GM19240 (cell line): ENCODE measurements at regions not wholly inside any gene's neighbourhood (a gene's known extent, or its start where the extent isn't known, plus 50 kb on each side); places are given as distances from the start of the nearest gene placed in this dataset.
"Not testable (repeated sequence)": the region's sequence is repeated elsewhere in the genome, so short reads cannot be mapped to it uniquely, and the experiment has no call there.

Experiments used
- DNase-seq: peaks from one replicate; pipeline ENCODE4 v3.0.0; 2011; ENCODE audit warnings: low spot score; ENCODE audit not compliant: insufficient read length

- no peak for DNase-seq
Measured at GRCh38 chr6:56904068-56904467, 50.8 kb upstream of the BEND6 start.

GRCh38 chr6:56902641-56903464 is 52.1 kb upstream of the BEND6 start:
- DNase-seq: no peak

GRCh38 chr6:56900784-56901183 is 54.1 kb upstream of the BEND6 start:
- DNase-seq: no peak

GRCh38 chr6:56899753-56900152 is 55.2 kb upstream of the BEND6 start:
- no peak for DNase-seq

GRCh38 chr6:56899311-56899710 is 55.6 kb upstream of the BEND6 start:
- no peak for DNase-seq

GRCh38 chr6:56897789-56898529 is 56.9 kb upstream of the BEND6 start:
- DNase-seq: no peak

- no peak for DNase-seq
Measured at GRCh38 chr6:56891754-56892153, 63.2 kb upstream of the BEND6 start.

- peak; percentile 47 for DNase-seq
Measured at GRCh38 chr6:56890683-56891429, 64.1 kb upstream of the BEND6 start.

- DNase-seq: no peak
Measured at GRCh38 chr6:56890066-56890465, 64.8 kb upstream of the BEND6 start.

GRCh38 chr6:56889492-56889891 is 65.4 kb upstream of the BEND6 start:
- DNase-seq: no peak

GRCh38 chr6:56888687-56889086 is 66.2 kb upstream of the BEND6 start:
- no peak for DNase-seq

GRCh38 chr6:56887086-56887485 is 67.8 kb upstream of the BEND6 start:
- DNase-seq: no peak

- DNase-seq: no peak
Measured at GRCh38 chr6:56877922-56878321, 77.0 kb upstream of the BEND6 start.

GRCh38 chr6:56875961-56876360 is 78.9 kb upstream of the BEND6 start:
- no peak for DNase-seq

GRCh38 chr6:56875523-56875922 is 79.4 kb upstream of the BEND6 start:
- no peak for DNase-seq

GRCh38 chr6:56874328-56874727 is 80.6 kb upstream of the BEND6 start:
- DNase-seq: no peak

- DNase-seq: not testable (repeated sequence)
Measured at GRCh38 chr6:56870053-56870452, 84.9 kb upstream of the BEND6 start.

GRCh38 chr6:56869346-56869745 is 85.6 kb upstream of the BEND6 start:
- DNase-seq: no peak

GRCh38 chr6:56868687-56869086 is 86.2 kb upstream of the BEND6 start:
- no peak for DNase-seq

- no peak for DNase-seq
Measured at GRCh38 chr6:56866917-56867522, 87.9 kb upstream of the BEND6 start.

GRCh38 chr6:56865081-56865875 is 89.6 kb upstream of the BEND6 start:
- no peak for DNase-seq
